ENCODE measurements at regions not wholly inside any gene's neighbourhood (a gene's known extent, or its start where the extent isn't known, plus 50 kb on each side); places are given as distances from the start of the nearest gene placed in this dataset.
"Not testable (repeated sequence)": the region's sequence is repeated elsewhere in the genome, so short reads cannot be mapped to it uniquely, and the experiment has no call there.

DNA sequence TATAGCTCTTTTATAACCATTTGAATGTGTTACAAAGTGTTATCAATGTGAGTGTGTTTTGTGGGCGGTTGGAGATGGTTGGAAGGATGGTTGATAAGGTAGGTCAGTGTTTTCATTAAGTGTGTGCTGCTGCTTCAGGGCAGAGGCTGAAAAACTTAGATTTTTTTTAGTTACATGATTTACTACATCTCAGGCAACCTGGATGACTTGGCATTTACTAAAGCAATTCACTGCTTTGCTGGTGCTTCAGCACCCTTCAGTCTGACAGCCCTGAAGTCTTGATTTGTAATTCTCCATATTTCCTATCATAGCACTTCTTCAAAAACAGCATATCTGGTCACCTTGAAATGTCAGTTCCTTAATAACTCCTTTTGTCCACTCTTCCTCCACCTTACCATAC, 151.8 kb downstream of the KBTBD2 start:
- TF ChIP-seq, protein P1, sequence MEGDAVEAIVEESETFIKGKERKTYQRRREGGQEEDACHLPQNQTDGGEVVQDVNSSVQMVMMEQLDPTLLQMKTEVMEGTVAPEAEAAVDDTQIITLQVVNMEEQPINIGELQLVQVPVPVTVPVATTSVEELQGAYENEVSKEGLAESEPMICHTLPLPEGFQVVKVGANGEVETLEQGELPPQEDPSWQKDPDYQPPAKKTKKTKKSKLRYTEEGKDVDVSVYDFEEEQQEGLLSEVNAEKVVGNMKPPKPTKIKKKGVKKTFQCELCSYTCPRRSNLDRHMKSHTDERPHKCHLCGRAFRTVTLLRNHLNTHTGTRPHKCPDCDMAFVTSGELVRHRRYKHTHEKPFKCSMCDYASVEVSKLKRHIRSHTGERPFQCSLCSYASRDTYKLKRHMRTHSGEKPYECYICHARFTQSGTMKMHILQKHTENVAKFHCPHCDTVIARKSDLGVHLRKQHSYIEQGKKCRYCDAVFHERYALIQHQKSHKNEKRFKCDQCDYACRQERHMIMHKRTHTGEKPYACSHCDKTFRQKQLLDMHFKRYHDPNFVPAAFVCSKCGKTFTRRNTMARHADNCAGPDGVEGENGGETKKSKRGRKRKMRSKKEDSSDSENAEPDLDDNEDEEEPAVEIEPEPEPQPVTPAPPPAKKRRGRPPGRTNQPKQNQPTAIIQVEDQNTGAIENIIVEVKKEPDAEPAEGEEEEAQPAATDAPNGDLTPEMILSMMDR (IDR thresholded peaks at IDR 0.05; ENCODE audit: low read length): not testable (repeated sequence)
- TF ChIP-seq EZH2 (IDR thresholded peaks at IDR 0.05; ENCODE audit: borderline replicate concordance, low read length): not testable (repeated sequence)
